HG03159 (cell line): ENCODE measurements at regions not wholly inside any gene's neighbourhood (a gene's known extent, or its start where the extent isn't known, plus 50 kb on each side); places are given as distances from the start of the nearest gene placed in this dataset.

Experiments
- ATAC-seq: cut with Tn5 transposase; IDR thresholded peaks from one replicate; pipeline ENCODE4 v1.9.1; 2021; ENCODE audit warnings: mild to moderate bottlenecking, moderate library complexity; ENCODE audit not compliant: unreplicated experiment

DNA sequence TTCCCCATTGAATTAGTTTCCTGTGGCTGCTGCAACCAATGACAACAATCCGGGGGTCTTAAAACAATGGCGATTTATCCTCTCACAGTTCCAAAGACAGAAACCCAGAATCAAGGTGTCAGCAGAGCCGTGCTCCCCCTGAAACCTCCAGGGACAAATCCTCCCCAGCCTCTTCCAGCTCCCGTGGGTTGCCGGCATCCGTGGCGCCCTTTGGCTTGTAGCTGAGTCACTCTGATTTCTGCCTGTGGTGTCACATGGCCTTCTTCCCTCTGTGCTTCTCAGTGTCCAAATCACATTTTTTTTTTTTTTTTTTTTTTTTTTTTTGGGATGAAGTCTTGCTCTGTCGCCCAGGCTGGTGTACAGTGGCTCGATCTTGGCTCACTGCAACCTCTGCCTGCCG, 64.5 kb upstream of the STX18 start:
- no peak for ATAC-seq

DNA sequence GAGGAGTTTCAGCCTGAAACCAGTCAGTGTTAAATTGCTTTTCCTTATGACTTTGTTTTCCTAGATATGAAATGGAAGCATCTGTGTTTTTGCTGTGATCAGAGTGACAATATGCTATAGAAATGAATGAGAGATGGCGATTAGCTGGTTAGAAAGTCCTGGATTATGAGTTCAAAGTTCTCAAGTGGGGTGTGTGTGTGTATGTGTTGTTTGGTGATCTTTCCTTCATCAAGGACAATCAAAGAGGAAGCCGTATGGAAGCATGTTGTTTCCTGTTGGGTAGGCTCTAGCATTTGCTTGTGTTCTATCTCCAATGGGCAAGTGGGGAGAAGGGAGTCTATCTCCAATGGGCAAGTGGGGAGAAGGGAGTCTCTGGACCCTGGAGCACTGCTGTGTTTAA, 64.0 kb upstream of the STX18 start:
- ATAC-seq, result no peak

DNA sequence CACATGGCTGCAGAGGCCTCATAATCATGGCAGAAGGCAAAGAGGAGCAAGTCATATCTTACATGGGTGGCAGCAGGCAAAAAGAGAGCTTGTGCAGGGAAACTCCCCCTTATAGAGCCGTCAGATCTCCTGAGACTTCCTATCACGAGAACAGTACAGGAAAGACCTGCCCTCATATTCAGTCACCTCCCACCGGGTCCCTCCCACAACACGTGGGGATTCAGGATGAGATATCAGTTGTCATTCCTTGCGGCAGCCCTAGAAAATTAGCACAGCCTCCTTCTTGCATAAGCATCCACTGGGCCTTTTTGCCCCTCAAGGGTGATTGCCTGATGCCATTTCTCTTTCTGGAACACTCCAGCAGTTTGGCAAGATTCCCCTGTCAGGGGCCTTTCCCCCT, 61.7 kb upstream of the STX18 start:
- no peak for ATAC-seq

DNA sequence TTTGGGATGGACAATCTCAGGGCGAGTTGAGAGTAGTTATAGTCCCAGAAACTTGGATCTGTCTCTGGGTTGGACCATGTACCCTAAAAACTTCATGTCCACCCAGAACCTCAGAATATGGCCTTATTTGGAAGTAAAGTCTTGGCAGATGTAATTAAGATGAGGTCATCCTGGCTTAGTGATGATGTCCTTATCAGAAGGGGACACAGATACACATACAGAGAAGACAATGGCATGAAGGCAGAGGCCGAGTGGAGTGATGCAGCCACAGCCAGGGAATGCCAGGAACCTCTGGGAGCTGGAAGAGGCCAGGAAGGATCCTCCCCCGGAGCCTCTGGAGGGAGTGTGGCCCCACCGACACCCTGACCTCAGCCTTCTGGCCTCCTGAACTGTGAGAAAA, 61.2 kb upstream of the STX18 start:
- no peak for ATAC-seq

DNA sequence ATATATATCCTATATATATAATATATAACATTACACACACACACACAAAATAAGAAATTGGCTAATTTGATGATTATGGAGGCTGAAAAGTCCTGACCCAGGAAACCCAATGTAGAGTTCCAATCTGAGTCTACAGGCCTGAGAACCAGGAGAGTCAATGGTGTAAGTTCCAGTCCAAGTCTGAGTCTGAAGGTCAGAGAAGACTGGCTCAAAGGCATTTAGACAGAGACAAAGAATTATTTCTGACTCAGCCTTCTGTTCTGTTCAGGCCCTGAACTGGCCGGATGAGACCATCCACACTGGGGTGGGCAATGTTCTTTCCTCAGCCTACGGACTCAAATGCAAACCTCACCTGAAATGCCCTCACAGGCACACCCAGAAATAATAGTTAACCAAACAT, 60.6 kb upstream of the STX18 start:
- ATAC-seq, result no peak

DNA sequence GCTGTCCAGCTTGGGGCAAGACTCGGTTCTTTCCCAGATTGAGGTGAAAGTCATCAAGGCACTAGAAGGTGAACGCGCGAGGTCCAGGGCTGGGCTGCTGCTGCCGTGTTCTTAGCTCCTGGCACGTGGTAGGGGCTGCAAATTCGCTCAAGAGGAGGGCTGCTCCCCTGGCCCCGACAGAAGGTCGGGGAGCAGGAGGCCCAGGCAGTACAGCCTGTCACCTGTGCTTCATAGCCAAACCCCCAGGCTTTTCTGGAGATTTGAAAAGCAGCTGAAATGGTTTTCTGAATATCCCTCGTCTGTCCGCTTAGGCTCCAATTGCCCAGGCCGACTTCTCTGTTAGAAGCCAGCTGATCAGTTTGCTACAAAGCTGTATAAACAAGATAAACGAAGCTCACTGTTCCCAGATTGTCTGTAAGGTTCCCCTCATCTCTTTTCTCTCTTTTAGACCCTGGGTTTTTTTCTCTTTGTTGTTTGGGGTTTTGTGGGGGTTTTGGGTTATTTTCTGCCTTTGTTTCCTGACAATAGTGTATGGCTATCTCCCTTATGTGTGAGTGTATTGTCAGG, 60.0 kb upstream of the STX18 start:
- no peak for ATAC-seq

DNA sequence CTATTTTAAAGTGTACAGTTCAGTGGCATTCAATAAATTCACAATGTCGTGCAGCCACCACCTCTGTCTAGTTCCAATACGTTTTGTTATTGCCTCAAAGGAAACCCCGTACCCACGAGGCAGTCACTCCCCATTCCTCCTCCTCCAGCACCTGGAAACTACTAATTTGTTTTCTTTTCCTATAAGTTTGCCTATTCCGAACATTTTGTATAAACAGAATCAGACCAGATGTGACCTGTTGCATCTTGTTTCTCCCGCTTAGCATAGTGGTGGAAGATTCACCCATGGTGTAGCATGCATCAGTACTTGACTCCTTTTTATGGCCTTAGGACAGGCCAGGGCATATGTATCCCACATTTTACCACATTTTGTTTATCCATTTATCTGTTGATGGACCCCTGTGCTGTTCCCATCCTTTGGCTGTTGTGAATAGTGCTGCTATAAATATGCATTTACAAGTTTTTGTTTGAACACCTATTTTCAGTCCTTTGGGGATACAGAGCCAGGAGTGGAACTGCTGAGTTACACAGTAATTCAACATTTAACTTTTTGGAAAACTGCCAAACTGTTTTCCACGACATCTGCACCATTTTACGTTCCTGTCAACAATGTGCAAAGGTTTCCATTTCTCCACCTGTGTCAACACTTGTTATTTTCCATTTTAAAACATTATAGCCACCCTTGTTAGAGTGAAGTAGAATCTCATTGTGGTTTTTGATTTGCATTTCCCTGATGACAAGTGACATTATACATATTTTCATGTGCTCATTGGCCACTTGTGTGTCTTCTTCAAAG, 57.8 kb upstream of the STX18 start:
- ATAC-seq, result no peak

DNA sequence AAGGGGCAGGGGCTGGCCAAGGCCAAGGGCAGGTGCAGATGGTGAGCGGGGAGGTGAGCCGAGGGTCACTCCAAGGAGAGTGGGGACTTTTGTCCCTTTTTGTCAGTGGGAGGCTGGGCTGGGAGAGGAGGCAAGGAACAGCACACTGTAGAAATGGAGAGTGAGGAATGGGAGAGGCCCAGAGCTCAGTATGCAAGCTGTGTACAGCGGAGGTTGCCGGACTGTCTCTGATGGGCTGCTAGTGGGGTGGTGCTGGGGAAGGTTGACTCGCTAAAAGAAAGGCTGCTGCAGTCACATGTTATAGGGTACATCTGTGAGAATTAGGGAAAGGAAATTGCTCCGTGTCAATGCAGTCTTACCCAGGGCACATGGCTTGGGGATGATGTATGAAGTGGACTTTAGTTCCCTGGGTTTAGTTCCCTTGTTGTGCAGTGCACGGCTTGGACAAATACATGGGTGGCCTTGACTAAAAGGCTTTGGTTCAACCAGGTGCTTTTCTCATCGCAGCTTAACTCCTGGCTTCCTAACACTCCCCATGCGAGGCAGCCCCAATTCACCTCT, 57.1 kb upstream of the STX18 start:
- ATAC-seq, result no peak

DNA sequence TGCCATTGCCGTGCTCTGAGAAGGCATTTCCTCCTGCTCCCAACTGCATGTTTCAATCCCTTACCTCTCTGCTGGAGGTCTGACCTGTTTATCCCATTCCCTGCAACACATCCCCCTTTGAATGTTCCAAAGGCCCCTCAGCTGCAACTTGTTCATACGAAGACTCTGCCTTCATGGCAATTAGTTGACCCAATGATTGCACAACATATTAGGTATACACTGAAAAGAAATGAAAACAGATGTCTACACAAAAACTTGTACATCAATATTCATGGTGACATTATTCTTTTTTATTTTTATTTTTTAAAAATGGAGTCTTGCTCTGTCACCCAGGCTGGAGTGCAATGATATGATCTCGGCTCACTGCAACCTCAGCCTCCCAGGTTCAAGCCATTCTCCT, 54.9 kb upstream of the STX18 start:
- ATAC-seq, result no peak

DNA sequence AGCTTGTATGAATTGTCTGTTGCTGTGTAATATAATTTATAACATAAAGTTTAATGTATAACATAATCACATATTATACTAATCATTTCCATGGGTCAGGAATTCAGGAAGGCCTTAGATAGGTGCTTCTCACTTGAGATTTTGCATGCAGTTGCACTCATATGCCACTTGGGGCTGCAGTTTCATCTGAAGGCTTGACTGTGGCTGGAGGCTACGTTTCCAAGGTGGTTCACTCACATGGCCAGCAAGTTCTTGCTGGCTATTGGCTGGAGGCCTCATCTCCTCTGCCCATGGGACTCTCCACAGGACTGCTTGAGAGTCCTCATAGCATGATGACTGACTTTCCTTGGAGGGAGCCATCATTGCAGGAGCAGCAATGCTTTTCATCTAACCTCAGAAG, 53.4 kb upstream of the STX18 start:
- ATAC-seq, result no peak

DNA sequence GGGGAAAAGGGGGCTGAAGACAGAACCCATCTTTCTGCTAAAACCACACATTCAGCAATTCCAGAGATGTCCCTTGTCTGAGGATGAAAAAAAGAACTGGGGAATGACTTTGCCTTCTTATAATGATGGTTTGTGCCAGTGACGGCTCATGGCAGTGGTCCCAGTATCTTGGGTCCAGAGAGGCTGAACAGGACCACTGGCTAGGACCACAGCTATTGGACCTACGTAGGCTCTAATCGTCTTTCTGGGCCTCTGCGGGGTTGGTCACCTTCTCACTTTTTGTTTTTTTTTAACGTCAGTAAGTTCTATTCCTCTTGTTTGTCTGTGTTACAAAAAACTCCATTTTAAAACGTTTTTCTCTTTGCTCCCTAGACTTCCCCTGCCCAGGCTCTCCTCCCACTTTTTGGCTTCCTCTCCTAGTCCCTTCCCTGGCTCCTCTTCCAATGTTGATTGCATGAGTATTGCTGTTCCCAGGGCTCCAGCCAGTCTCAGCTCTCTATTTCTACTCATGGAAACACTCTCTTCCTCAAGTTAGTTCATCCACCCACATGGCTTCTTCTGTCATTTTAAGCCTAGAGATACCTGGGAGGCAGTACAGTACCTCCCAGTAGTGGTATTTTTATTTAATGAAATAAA, 52.6 kb upstream of the STX18 start:
- no peak for ATAC-seq

DNA sequence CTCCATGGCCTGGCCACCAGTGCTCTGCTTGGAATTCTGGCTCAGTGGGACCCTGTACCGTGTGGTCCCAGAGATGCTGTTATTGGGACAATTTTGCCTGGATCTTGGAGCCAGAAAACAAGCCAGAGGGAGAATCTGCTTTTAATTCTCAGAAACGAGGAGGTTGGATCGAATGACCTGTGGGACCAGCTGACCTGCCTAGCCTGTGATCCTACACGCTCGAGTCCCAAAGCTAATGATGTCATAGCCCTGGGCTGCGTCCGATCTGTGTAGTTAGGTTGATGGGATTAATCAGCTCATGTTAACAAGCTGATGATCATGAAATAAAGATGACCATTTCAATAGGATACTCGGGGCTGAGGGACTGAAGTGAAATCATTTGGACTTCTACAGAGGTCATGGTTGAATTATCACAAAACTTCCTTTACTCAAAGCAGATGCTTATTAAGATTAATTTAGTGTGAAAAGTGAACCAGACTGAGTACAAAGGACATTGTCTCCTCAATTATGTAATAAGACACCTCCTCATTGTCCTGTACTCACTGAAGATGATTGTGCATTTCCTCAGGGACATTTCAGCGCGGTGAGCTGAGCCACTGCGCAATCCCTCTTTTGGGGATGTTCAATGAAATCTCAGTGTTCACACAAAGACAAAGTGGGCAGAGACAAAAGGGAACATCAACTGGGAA, 51.9 kb upstream of the STX18 start:
- ATAC-seq, result no peak

DNA sequence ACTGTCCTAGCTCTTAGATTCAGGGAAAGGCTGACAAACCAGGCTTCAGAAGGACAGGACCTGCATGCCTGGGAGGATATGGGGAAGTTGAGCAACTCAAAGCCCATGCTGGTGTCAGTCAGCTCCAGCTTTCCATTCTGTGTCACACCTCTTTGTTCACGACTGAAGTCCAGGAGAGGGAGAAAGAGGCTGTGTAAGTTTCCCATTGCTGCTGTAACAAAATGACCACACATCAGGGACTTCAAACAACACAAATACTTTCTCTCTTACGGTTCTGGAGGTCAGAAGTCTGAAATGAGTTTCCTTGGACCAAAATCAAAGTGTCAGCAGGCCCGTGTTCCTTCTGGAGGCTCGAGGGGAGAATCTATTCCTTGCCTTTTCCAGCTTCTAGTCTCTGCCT, 50.6 kb upstream of the STX18 start:
- no peak for ATAC-seq
